ENCODE measurements at regions not wholly inside any gene's neighbourhood (a gene's known extent, or its start where the extent isn't known, plus 50 kb on each side); places are given as distances from the start of the nearest gene placed in this dataset.
"Not testable (repeated sequence)": the region's sequence is repeated elsewhere in the genome, so short reads cannot be mapped to it uniquely, and the experiment has no call there.

DNA sequence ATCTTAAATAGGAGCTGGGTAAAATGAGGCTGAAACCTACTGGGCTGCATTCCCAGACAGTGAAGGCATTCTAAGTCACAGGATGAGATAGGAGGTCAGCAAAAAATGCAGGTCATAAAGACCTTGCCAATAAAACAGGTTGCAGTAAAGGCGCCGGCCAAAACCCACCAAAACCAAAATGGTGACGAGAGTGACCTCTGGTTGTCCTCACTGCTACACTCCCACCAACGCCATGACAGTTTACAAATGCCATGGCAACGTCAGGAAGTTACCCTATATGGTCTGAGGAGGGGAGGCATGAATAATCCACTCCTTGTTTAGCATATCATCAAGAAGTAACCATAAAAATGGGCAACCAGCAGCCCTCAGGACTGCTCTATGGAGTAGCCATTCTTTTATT, 100.9 kb downstream of the FZD1 start:
- H3K4me3 ChIP-seq (ENCODE audit: control insufficient read depth in 1 of 2, extremely low read depth in 1 of 2, low read length in 1 of 2); H3K4me1 Mint-ChIP-seq; H3K27ac Mint-ChIP-seq; H3K4me3 Mint-ChIP-seq; DNase-seq; POLR2A ChIA-PET; H3K36me3 Mint-ChIP-seq; H3K36me3 ChIP-seq (ENCODE audit: control insufficient read depth in 2 of 2, extremely low read depth in 1 of 2, insufficient read depth in 1 of 2, low read length in 1 of 2); H3K9me3 ChIP-seq; H3K9me3 Mint-ChIP-seq; H3K27ac ChIP-seq (ENCODE audit: low read length); ATAC-seq (replicated peaks in 1 of 4); H3K4me1 ChIP-seq (ENCODE audit: control insufficient read depth in 1 of 2, extremely low read depth in 1 of 2, insufficient read depth in 2 of 2, low read length in 2 of 2); H3K27me3 Mint-ChIP-seq; H3K27me3 ChIP-seq (replicated peaks in 1 of 2; ENCODE audit: control insufficient read depth in 2 of 2, extremely low read depth in 1 of 2, insufficient read depth in 2 of 2, low read length in 1 of 2); CTCF ChIA-PET: not testable (repeated sequence)
- no CpG with 5 or more reads among the region's 5 CpGs for WGBS (ENCODE audit: insufficient coverage)

DNA sequence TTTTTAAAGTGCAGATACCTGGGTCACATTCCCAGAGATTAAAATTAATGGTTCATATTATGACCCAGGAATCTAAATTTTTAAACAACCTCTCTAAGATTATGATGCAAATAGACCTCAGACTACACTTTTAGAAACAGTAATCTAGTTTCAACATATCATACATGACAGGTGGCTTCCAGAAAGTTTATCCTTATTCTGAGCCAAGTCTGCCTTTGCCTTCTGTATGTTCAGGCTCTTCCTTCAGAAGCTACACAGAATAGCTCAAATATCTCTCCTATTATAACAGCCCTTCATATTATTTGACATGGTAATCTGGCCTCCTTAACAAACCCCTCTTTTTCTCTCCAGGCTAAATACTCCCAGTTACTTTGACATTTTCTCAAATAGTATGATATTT, 101.9 kb downstream of the FZD1 start:
- CTCF ChIA-PET = no interaction called here
- Histone ChIP-seq H3K4me3 (ENCODE audit: control insufficient read depth in 1 of 2, extremely low read depth in 1 of 2, low read length in 1 of 2) (no peak overlapping the region), H3K36me3 (ENCODE audit: control insufficient read depth in 2 of 2, extremely low read depth in 1 of 2, insufficient read depth in 1 of 2, low read length in 1 of 2) (no peaks in the 10 kb centered on the region), H3K27me3 (replicated peaks in 1 of 2; ENCODE audit: control insufficient read depth in 2 of 2, extremely low read depth in 1 of 2, insufficient read depth in 2 of 2, low read length in 1 of 2) (no peaks in the 10 kb centered on the region), H3K27ac (ENCODE audit: low read length) (no peak overlapping the region), H3K4me1 (ENCODE audit: control insufficient read depth in 1 of 2, extremely low read depth in 1 of 2, insufficient read depth in 2 of 2, low read length in 2 of 2) (no peaks in the 10 kb centered on the region), H3K9me3 (no peaks in the 10 kb centered on the region)
- H3K4me3 Mint-ChIP-seq = no peak overlapping the region
- DNase-seq (no peak), ATAC-seq (replicated peaks in 1 of 4) (no peak)
- H3K36me3 Mint-ChIP-seq = no peaks in the 10 kb centered on the region
- POLR2A ChIA-PET = no interaction called here
- peaks cover 0 to 10% of the 10 kb centered on the region in 2 donors for H3K27me3 Mint-ChIP-seq
- H3K4me1 Mint-ChIP-seq = no peaks in the 10 kb centered on the region
- no peaks in the 10 kb centered on the region for H3K9me3 Mint-ChIP-seq
- H3K27ac Mint-ChIP-seq = no peak overlapping the region

DNA sequence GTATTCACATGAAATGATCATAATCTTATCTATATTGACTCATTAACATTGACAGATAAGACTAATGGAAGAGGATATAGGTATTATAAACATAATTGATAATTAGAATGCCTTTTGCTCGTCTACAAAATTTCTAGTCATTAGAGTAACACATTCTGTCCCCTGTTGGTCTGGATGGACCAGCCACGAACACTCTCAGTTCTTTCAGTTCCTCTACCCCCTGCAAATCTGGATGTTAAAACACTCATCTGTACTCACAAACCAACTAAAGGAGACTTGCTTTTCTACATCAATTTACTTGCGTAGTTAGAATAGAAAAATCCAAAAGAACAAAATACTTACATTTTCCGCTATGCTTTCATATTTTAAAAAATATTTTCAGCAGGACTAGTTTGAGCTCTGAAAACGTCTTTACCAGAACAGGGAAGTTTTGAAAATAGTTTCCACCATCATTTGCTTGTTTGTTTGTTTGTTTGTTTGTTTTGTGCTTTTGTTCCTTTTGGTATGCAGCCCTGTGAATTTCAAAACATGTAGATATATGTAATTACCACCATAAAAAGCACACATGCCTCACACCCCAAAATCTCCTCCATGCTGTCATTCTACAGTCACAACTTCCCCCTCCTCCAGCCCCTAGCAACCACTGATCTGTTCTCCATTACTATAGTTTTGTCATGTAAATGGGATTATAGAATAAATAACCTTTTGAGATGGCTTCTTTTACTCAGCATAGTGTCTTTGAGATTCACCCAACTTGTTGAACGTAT, 103.8 kb downstream of the FZD1 start:
- Histone ChIP-seq H3K4me3 (ENCODE audit: control insufficient read depth in 1 of 2, extremely low read depth in 1 of 2, low read length in 1 of 2) (no peak overlapping the region), H3K27me3 (replicated peaks in 1 of 2; ENCODE audit: control insufficient read depth in 2 of 2, extremely low read depth in 1 of 2, insufficient read depth in 2 of 2, low read length in 1 of 2) (no peaks in the 10 kb centered on the region), H3K9me3 (no peaks in the 10 kb centered on the region), H3K4me1 (ENCODE audit: control insufficient read depth in 1 of 2, extremely low read depth in 1 of 2, insufficient read depth in 2 of 2, low read length in 2 of 2) (no peaks in the 10 kb centered on the region), H3K27ac (ENCODE audit: low read length) (no peak overlapping the region), H3K36me3 (ENCODE audit: control insufficient read depth in 2 of 2, extremely low read depth in 1 of 2, insufficient read depth in 1 of 2, low read length in 1 of 2) (no peaks in the 10 kb centered on the region)
- POLR2A ChIA-PET = no interaction called here
- ATAC-seq (replicated peaks in 1 of 4) = no peak
- no peaks in the 10 kb centered on the region for H3K9me3 Mint-ChIP-seq
- H3K27ac Mint-ChIP-seq = no peak overlapping the region
- H3K36me3 Mint-ChIP-seq = no peaks in the 10 kb centered on the region
- no peak for DNase-seq
- CTCF ChIA-PET = no interaction called here
- WGBS (ENCODE audit: insufficient coverage) = 57% methylated on average over 1 of the region's 6 CpGs
- no peak overlapping the region for H3K4me3 Mint-ChIP-seq
- H3K27me3 Mint-ChIP-seq = peaks cover 0 to 1% of the 10 kb centered on the region in 2 donors
- H3K4me1 Mint-ChIP-seq = no peaks in the 10 kb centered on the region

DNA sequence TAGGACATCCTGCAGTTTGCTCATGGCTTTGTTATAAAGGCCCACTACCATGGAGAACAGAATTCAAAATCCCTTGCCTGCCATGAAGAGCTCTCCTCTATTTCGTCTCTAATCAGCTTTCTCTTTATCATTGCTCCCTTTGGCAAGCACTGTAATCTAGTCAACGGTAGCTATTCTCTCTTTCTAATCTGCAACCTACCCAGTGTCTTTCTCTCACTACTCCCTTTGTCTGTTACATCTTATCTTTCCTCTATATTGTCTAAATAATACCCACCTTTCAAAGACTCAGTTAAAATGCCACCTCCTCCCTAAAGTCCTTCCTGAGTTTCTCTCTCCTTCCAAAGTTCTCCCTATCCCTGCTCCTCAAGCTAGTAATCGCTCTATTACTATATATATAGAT, 108.1 kb downstream of the FZD1 start:
- Histone ChIP-seq H3K27me3 (replicated peaks in 1 of 2; ENCODE audit: control insufficient read depth in 2 of 2, extremely low read depth in 1 of 2, insufficient read depth in 2 of 2, low read length in 1 of 2) (no peaks in the 10 kb centered on the region), H3K36me3 (ENCODE audit: control insufficient read depth in 2 of 2, extremely low read depth in 1 of 2, insufficient read depth in 1 of 2, low read length in 1 of 2) (no peaks in the 10 kb centered on the region), H3K4me1 (ENCODE audit: control insufficient read depth in 1 of 2, extremely low read depth in 1 of 2, insufficient read depth in 2 of 2, low read length in 2 of 2) (no peaks in the 10 kb centered on the region), H3K4me3 (ENCODE audit: control insufficient read depth in 1 of 2, extremely low read depth in 1 of 2, low read length in 1 of 2) (no peak overlapping the region), H3K9me3 (no peaks in the 10 kb centered on the region), H3K27ac (ENCODE audit: low read length) (no peak overlapping the region)
- ChIA-PET POLR2A (no interaction called here), CTCF (no interaction called here)
- no peaks in the 10 kb centered on the region for H3K36me3 Mint-ChIP-seq
- 76% methylated on average over 2 of the region's 3 CpGs for WGBS (ENCODE audit: insufficient coverage)
- H3K4me3 Mint-ChIP-seq = no peak overlapping the region
- peaks cover 0 to 1% of the 10 kb centered on the region in 2 donors for H3K27me3 Mint-ChIP-seq
- H3K9me3 Mint-ChIP-seq = no peaks in the 10 kb centered on the region
- ATAC-seq (replicated peaks in 1 of 4) = no peak
- H3K27ac Mint-ChIP-seq = no peak overlapping the region
- no peaks in the 10 kb centered on the region for H3K4me1 Mint-ChIP-seq
- no peak for DNase-seq

DNA sequence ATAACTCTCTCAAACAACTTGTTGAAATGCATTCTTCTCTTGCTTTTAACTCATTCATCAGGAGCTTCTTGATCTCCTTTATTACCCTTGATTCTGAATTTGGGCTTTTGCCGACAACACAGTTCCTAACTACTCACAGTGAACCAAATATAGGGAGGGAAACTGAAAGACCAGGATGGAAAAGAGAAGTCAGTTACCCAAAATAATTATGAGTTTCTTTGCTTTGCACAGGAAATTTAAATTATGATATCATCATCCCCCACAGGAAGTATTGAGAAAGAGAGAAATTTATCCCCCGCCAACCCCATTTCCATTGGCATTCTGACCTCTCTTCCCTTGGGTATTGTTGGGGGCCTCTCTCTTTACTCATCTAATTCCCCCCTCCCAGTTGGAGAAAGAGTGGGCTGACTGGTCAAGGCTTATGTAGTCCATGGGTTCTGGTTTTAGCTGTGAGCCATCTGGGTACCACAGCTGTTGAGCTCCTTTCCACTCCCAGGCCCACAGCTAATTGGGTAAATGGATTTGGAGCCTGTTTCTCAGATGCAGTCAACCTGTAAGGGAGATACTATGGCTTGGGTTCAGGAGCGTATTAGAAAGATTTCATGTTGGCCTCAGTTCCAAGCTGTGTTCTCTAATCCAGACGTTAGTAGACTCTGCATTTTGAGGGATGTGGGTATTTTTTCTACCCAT, 109.0 kb downstream of the FZD1 start:
- ChIA-PET CTCF (no interaction called here), POLR2A (no interaction called here)
- Mint-ChIP-seq H3K4me1 (no peaks in the 10 kb centered on the region), H3K9me3 (no peaks in the 10 kb centered on the region), H3K27me3 (peaks cover 0 to 1% of the 10 kb centered on the region in 2 donors), H3K36me3 (no peaks in the 10 kb centered on the region), H3K27ac (no peak overlapping the region), H3K4me3 (no peak overlapping the region)
- H3K36me3 ChIP-seq (ENCODE audit: control insufficient read depth in 2 of 2, extremely low read depth in 1 of 2, insufficient read depth in 1 of 2, low read length in 1 of 2) = no peaks in the 10 kb centered on the region
- ATAC-seq (replicated peaks in 1 of 4) (no peak), DNase-seq (no peak)
- no peak overlapping the region for H3K27ac ChIP-seq (ENCODE audit: low read length)
- H3K4me3 ChIP-seq (ENCODE audit: control insufficient read depth in 1 of 2, extremely low read depth in 1 of 2, low read length in 1 of 2) = no peak overlapping the region
- WGBS (ENCODE audit: insufficient coverage) = no CpG with 5 or more reads among the region's 4 CpGs
- H3K27me3 ChIP-seq (replicated peaks in 1 of 2; ENCODE audit: control insufficient read depth in 2 of 2, extremely low read depth in 1 of 2, insufficient read depth in 2 of 2, low read length in 1 of 2) = no peaks in the 10 kb centered on the region
- H3K9me3 ChIP-seq = no peaks in the 10 kb centered on the region
- no peaks in the 10 kb centered on the region for H3K4me1 ChIP-seq (ENCODE audit: control insufficient read depth in 1 of 2, extremely low read depth in 1 of 2, insufficient read depth in 2 of 2, low read length in 2 of 2)

DNA sequence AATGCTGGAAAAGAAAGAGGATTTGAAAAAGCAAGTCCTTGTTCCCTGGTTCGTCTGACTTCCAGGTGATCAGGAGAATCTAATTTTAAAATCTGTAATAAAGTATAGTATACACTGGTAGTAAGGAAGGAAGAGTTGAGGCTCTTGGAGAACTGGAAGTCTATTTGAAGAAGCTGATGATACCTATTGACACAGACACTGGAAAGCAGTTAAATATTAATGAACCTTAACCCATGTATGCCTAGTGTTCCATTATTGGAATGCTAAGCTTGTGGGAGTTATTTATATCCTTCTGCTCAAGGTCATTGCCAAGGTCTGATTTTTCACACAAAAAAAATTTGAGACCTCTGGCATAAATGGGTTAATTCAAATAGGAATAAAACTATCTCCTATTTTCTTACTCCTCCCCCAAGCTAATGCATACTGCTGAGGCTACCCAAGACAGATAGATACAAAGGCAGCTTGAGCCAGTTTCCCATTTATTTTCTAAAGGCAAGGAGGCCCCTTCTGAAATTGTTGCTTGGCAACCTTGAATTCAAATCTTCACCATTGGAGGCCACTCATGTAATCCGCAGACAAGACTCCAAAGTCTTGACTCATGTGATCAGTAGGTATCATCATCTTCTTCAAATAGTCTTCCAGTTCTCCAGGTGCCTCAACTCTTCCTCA, 110.2 kb downstream of the FZD1 start:
- POLR2A ChIA-PET = no interaction called here
- CTCF ChIA-PET = no interaction called here

More for the DNA sequence above, 110.2 kb downstream of the FZD1 start:
- no peaks in the 10 kb centered on the region for H3K27me3 ChIP-seq (replicated peaks in 1 of 2; ENCODE audit: control insufficient read depth in 2 of 2, extremely low read depth in 1 of 2, insufficient read depth in 2 of 2, low read length in 1 of 2)
- no peaks in the 10 kb centered on the region for H3K36me3 ChIP-seq (ENCODE audit: control insufficient read depth in 2 of 2, extremely low read depth in 1 of 2, insufficient read depth in 1 of 2, low read length in 1 of 2)
- H3K4me1 ChIP-seq (ENCODE audit: control insufficient read depth in 1 of 2, extremely low read depth in 1 of 2, insufficient read depth in 2 of 2, low read length in 2 of 2) = no peaks in the 10 kb centered on the region
- DNase-seq (no peak), ATAC-seq (replicated peaks in 1 of 4) (no peak)
- no peaks in the 10 kb centered on the region for H3K9me3 ChIP-seq
- no peaks in the 10 kb centered on the region for H3K9me3 Mint-ChIP-seq
- no peak overlapping the region for H3K27ac Mint-ChIP-seq
- H3K36me3 Mint-ChIP-seq = no peaks in the 10 kb centered on the region
- no peaks in the 10 kb centered on the region for H3K4me1 Mint-ChIP-seq
- WGBS (ENCODE audit: insufficient coverage) = 100% methylated on average over 1 of the region's 2 CpGs
- no peak overlapping the region for H3K27ac ChIP-seq (ENCODE audit: low read length)
- H3K4me3 ChIP-seq (ENCODE audit: control insufficient read depth in 1 of 2, extremely low read depth in 1 of 2, low read length in 1 of 2) = no peak overlapping the region
- H3K27me3 Mint-ChIP-seq = peaks cover 0 to 1% of the 10 kb centered on the region in 2 donors
- H3K4me3 Mint-ChIP-seq = no peak overlapping the region
